GM23338 (cell line): ENCODE measurements at regions not wholly inside any gene's neighbourhood (a gene's known extent, or its start where the extent isn't known, plus 50 kb on each side); places are given as distances from the start of the nearest gene placed in this dataset.

Source experiments
- CREB1 ChIP-seq: fragments of 250-450 bp; sonication (Bioruptor Pico); IDR thresholded peaks from 2 replicates; pipeline ENCODE4 v1.5.0; 2020; ENCODE audit warnings: low read depth, mild to moderate bottlenecking, moderate library complexity
- CTCF ChIP-seq, 2 experiments: fragments of 200-600 bp in 1 of 2; sonication (generic) in 1 of 2; conservative IDR thresholded peaks; 2 replicates each; pipeline versions ENCODE4 v1.5.1 to v1.6.1; 2016 to 2017; ENCODE audit warnings: antibody characterized with exemption in 2 of 2, low read depth in 2 of 2, mild to moderate bottlenecking in 2 of 2, moderate library complexity in 1 of 2
- EZH2 ChIP-seq: fragments of 200-600 bp; sonication (generic); IDR thresholded peaks from one replicate; pipeline ENCODE4 v1.8.0; 2017; ENCODE audit warnings: antibody characterized with exemption, mild to moderate bottlenecking, low read depth; ENCODE audit not compliant: unreplicated experiment
- EZH2phosphoT487 ChIP-seq: fragments of 200-600 bp; sonication (generic); IDR thresholded peaks from one replicate; pipeline ENCODE4 v1.8.1; 2018; ENCODE audit warnings: antibody characterized with exemption; ENCODE audit not compliant: unreplicated experiment
- JUNB ChIP-seq: IDR thresholded peaks from one replicate; pipeline ENCODE4 v1.6.1; 2016; ENCODE audit warnings: antibody characterized with exemption; ENCODE audit not compliant: unreplicated experiment
- POLR2AphosphoS5 ChIP-seq: IDR thresholded peaks from 2 replicates; pipeline ENCODE4 v1.6.1; 2016; ENCODE audit warnings: antibody characterized with exemption, low read depth
- STAT1 ChIP-seq: IDR thresholded peaks from one replicate; pipeline ENCODE4 v1.6.1; 2016; ENCODE audit warnings: antibody characterized with exemption; ENCODE audit not compliant: unreplicated experiment
- ZNF462 ChIP-seq: fragments of 250-450 bp; sonication (Bioruptor Pico); IDR thresholded peaks from 2 replicates; pipeline ENCODE4 v1.5.0; 2020; ENCODE audit warnings: mild to moderate bottlenecking, moderate library complexity
- TF ChIP-seq, protein P1 (sequence below): IDR thresholded peaks from one replicate; pipeline ENCODE4 v1.6.1; 2018; ENCODE audit warnings: antibody characterized with exemption; ENCODE audit not compliant: unreplicated experiment

GRCh38 chr16:66308096-66308495, 58.4 kb upstream of the CDH5 start:
- no peak for TF ChIP-seq CTCF (conservative IDR thresholded peaks at IDR 0.05; ENCODE audit: low read depth in 2 of 2)
- TF ChIP-seq POLR2AphosphoS5 = no peak
- TF ChIP-seq STAT1 = no peak
- no peak for TF ChIP-seq EZH2phosphoT487
- TF ChIP-seq, protein P1, sequence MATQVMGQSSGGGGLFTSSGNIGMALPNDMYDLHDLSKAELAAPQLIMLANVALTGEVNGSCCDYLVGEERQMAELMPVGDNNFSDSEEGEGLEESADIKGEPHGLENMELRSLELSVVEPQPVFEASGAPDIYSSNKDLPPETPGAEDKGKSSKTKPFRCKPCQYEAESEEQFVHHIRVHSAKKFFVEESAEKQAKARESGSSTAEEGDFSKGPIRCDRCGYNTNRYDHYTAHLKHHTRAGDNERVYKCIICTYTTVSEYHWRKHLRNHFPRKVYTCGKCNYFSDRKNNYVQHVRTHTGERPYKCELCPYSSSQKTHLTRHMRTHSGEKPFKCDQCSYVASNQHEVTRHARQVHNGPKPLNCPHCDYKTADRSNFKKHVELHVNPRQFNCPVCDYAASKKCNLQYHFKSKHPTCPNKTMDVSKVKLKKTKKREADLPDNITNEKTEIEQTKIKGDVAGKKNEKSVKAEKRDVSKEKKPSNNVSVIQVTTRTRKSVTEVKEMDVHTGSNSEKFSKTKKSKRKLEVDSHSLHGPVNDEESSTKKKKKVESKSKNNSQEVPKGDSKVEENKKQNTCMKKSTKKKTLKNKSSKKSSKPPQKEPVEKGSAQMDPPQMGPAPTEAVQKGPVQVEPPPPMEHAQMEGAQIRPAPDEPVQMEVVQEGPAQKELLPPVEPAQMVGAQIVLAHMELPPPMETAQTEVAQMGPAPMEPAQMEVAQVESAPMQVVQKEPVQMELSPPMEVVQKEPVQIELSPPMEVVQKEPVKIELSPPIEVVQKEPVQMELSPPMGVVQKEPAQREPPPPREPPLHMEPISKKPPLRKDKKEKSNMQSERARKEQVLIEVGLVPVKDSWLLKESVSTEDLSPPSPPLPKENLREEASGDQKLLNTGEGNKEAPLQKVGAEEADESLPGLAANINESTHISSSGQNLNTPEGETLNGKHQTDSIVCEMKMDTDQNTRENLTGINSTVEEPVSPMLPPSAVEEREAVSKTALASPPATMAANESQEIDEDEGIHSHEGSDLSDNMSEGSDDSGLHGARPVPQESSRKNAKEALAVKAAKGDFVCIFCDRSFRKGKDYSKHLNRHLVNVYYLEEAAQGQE = no peak
- TF ChIP-seq EZH2 = no peak
- TF ChIP-seq JUNB = no peak
- TF ChIP-seq CREB1 (CRISPR knock-in tag) = no peak
- TF ChIP-seq ZNF462 = no peak
